T-helper 17 cell (primary cell): ENCODE measurements at regions not wholly inside any gene's neighbourhood (a gene's known extent, or its start where the extent isn't known, plus 50 kb on each side); places are given as distances from the start of the nearest gene placed in this dataset.

ENCODE experiments used
- ATAC-seq: fragments of 150-1000 bp; cut with Tn5 transposase; 2 replicates; pipeline ENCODE4 v1.10.0; 2021; ENCODE audit warnings: mild to moderate bottlenecking, moderate library complexity
- DNase-seq, 3 donors: peaks; one replicate each; pipeline versions ENCODE4 v3.0.0 to v3.0.0-alpha.2; 2020 to 2021
- H3K9me3 ChIP-seq: one replicate; pipeline ENCODE4 v1.7.0; 2013; ENCODE audit warnings: low read length, mild to moderate bottlenecking; ENCODE audit not compliant: control insufficient read depth, poor library complexity, severe bottlenecking
- H3K27ac Mint-ChIP-seq: one replicate; pipeline ENCODE4 v1.8.0; 2022; ENCODE audit warnings: mild to moderate bottlenecking, moderate library complexity, mixed read lengths
- H3K27me3 Mint-ChIP-seq: one replicate; pipeline ENCODE4 v1.8.0; 2022; ENCODE audit warnings: mixed read lengths
- H3K36me3 Mint-ChIP-seq: one replicate; pipeline ENCODE4 v1.8.0; 2022; ENCODE audit warnings: low read depth, mixed read lengths
- H3K4me1 Mint-ChIP-seq: one replicate; pipeline ENCODE4 v1.8.0; 2022; ENCODE audit warnings: mild to moderate bottlenecking, mixed read lengths
- H3K4me3 Mint-ChIP-seq: one replicate; pipeline ENCODE4 v1.8.0; 2022; ENCODE audit warnings: mild to moderate bottlenecking, moderate library complexity, mixed read lengths

DNA sequence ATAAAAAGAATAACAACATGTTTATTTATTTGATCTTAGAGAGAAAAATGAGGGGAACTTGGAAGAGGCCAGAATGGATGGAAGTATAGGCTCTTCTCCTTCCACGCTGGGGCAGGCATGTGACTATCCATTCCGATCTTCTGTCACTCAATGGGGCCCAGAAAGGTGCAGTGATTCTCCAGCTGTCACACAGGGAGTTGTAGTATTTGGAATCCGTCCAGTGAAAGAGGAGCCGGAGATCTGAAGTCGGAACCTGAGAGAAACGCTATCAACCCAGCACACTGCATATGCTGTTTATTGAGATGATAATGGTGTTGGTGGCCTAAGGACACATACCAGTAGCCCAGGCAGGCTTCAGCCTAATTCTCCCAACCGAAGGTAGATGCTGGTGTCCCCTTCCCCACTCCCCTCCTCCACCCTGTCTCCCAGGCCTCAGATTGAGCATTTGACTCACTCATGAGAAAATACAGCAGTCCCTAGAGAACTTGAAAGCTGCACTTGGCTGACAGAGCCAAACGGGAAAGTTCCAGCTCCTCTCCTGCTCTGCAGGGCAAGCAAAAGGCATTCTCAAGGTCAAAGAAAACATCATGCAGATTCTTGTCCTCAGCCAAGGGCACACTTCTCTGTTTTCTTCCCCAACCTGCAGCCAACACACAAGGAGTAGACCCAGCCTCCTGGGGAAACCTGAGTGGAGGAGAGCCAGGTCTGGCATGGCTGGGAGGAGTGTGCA, 100.4 kb downstream of the IRF2BPL start:
- Mint-ChIP-seq H3K4me3 (peak overlapping the region; percentile 82), H3K27me3 (no peaks in the 10 kb centered on the region), H3K4me1 (peaks cover 59% of the 10 kb centered on the region), H3K27ac (peak overlapping the region; percentile 91), H3K36me3 (no peaks in the 10 kb centered on the region)
- ATAC-seq = no peak
- H3K9me3 ChIP-seq = no peaks in the 10 kb centered on the region
- DNase-seq = no peak

- no peaks in the 10 kb centered on the region for H3K27me3 Mint-ChIP-seq
- ATAC-seq = peak; percentile 77
- peak overlapping the region; percentile 91 for H3K27ac Mint-ChIP-seq
- peak; percentile 40 to 75 (median 64) for DNase-seq
- peaks cover 55% of the 10 kb centered on the region for H3K4me1 Mint-ChIP-seq
- peak overlapping the region; percentile 82 for H3K4me3 Mint-ChIP-seq
- H3K9me3 ChIP-seq = no peaks in the 10 kb centered on the region
- H3K36me3 Mint-ChIP-seq = no peaks in the 10 kb centered on the region
These were observed 100.5 kb downstream of the LRRC74A start for GRCh38 chr14:76926521-76927251.

- DNase-seq = no peak
- Mint-ChIP-seq H3K4me3 (peak overlapping the region; percentile 60), H3K36me3 (no peaks in the 10 kb centered on the region), H3K27ac (peak overlapping the region; percentile 91), H3K4me1 (peaks cover 51% of the 10 kb centered on the region), H3K27me3 (no peaks in the 10 kb centered on the region)
- no peak for ATAC-seq
- no peaks in the 10 kb centered on the region for H3K9me3 ChIP-seq
These were observed 98.9 kb downstream of the LRRC74A start for GRCh38 chr14:76925097-76925441.

- H3K36me3 Mint-ChIP-seq = no peaks in the 10 kb centered on the region
- H3K27me3 Mint-ChIP-seq = no peaks in the 10 kb centered on the region
- DNase-seq = peak in 2 of 3 donors; percentile 48 to 54
- peak overlapping the region; percentile 63 for H3K4me3 Mint-ChIP-seq
- H3K9me3 ChIP-seq = no peaks in the 10 kb centered on the region
- H3K27ac Mint-ChIP-seq = peak overlapping the region; percentile 91
- peak; percentile 58 for ATAC-seq
- H3K4me1 Mint-ChIP-seq = peaks cover 47% of the 10 kb centered on the region
These were observed 98.3 kb downstream of the LRRC74A start for GRCh38 chr14:76924371-76925096.

DNA sequence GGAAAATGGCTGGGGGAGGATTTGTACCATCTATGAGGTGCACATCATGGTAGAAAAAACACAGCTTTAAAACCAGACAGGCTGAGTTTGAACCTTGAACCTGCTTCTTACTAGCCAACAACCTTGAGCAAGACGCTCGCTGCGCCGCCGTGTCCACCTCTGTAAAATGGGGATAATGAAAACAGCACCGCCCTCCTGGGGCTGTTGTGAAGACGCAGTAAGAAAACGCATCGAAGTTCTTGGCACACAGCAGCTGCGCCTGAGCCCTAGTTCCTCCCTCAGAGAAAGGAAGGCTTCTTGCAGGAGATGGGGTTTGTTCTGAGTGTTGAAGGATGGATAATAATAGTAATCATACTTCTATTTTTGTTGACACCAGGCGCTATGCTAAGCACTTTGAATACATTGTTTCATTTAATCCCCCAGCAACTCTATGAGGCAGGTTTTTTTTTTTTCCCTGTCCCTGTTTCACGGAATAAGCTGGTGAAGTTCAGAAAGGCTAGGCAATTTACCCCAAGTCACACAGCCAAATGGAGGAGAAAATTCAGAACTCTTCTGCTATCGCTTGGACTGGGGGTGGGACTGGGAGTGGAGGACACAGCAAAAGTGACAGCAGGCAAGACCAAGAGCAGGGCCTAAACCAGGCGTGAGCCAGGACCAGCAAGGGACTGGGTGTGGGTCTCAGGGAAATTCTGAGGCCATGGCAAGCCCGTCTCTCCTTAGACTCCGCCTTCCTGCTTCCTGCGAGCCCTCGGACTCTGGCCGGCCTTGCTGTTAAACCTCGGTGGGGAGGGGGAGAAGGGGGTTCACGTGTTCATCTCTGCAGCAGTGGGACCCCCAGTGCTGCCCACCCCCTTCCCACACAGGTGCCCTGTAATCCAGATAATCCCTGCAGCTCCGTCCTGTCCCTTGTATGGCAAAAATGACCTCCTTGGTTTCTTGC, 97.5 kb downstream of the LRRC74A start:
- peaks cover 45% of the 10 kb centered on the region for H3K4me1 Mint-ChIP-seq
- peak overlapping the region; percentile 91 for H3K27ac Mint-ChIP-seq
- no peak overlapping the region for H3K4me3 Mint-ChIP-seq

GRCh38 chr14:76922584-76922983, 96.4 kb downstream of the LRRC74A start:
- H3K27me3 Mint-ChIP-seq = no peaks in the 10 kb centered on the region
- no peak for ATAC-seq
- H3K27ac Mint-ChIP-seq = peak overlapping the region; percentile 91
- H3K4me1 Mint-ChIP-seq = peaks cover 38% of the 10 kb centered on the region
- no peak for DNase-seq
- no peak overlapping the region for H3K4me3 Mint-ChIP-seq
- H3K9me3 ChIP-seq = no peaks in the 10 kb centered on the region
- H3K36me3 Mint-ChIP-seq = no peaks in the 10 kb centered on the region

More for the DNA sequence above, 97.5 kb downstream of the LRRC74A start:
- no peaks in the 10 kb centered on the region for H3K36me3 Mint-ChIP-seq
- no peaks in the 10 kb centered on the region for H3K9me3 ChIP-seq
- no peaks in the 10 kb centered on the region for H3K27me3 Mint-ChIP-seq
- DNase-seq = no peak
- ATAC-seq = no peak

GRCh38 chr14:76922092-76922491, 95.9 kb downstream of the LRRC74A start:
- peaks cover 35% of the 10 kb centered on the region for H3K4me1 Mint-ChIP-seq
- H3K36me3 Mint-ChIP-seq = no peaks in the 10 kb centered on the region
- H3K4me3 Mint-ChIP-seq = no peak overlapping the region
- no peaks in the 10 kb centered on the region for H3K27me3 Mint-ChIP-seq
- ATAC-seq (no peak), DNase-seq (no peak)
- H3K9me3 ChIP-seq = no peaks in the 10 kb centered on the region
- H3K27ac Mint-ChIP-seq = peak overlapping the region; percentile 91

DNA sequence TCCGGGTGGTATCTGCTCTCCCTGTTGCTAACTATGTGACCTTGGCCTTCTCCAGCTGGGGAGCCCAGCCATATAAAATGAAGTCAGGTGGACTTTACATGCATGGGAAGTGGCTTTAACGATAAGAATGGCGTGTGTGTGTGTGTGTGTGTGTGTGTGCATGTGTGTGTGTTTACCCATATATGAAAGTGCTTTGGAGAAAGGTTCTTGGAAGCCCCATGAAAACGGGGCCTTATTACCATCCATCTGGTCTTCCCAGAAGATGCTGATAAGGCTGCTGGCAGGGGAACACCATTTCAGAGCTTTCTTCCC, 94.8 kb downstream of the LRRC74A start:
- DNase-seq (no peak), ATAC-seq (no peak)
- no peaks in the 10 kb centered on the region for H3K9me3 ChIP-seq
- Mint-ChIP-seq H3K4me1 (peaks cover 26% of the 10 kb centered on the region), H3K36me3 (no peaks in the 10 kb centered on the region), H3K4me3 (no peak overlapping the region), H3K27me3 (no peaks in the 10 kb centered on the region), H3K27ac (peak overlapping the region; percentile 91)

DNA sequence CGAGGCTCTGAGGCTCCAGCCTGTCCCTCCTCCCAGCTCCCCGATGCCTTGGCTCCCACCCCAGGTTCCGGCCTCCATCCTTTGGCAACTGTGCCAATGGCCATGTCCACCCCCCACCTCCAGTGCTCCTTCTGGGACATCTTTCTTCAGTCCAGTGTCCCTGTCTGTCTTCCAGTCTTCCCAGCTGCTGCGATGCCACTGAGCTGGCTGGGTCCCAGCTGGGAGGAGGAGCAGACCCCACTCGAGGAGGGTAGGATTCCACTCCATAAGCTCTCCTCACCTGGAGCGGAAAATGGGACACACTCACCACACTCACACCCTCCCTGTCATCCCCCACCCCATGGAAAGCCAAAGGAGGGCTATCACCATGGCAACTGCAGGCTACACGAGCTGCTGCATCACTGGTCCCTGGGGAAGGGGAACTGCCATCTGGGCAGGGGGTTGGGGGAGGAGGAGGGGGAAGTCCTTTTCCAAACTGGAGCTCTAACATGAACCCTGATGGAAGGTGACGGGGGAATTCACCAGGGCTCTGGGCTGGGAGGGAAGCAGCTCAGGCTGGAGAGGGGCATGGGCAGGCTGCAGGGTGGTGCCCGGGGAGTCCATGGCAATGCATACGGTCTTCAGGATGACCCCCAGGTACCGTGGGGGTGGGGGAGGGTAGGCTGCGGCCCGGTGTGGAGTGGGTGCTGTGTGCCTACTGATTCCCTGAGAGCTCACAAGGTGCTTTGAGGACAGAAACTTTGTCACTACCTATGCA, 94.3 kb downstream of the LRRC74A start:
- Mint-ChIP-seq H3K36me3 (no peaks in the 10 kb centered on the region), H3K27ac (peak overlapping the region; percentile 91)

GRCh38 chr14:76919431-76920330, 93.5 kb downstream of the LRRC74A start:
- no peaks in the 10 kb centered on the region for H3K36me3 Mint-ChIP-seq
- DNase-seq (peak in 1 of 3 donors; percentile 22), ATAC-seq (peak; percentile 62)
- no peaks in the 10 kb centered on the region for H3K27me3 Mint-ChIP-seq
- peak overlapping the region; percentile 21 for H3K4me3 Mint-ChIP-seq
- peak overlapping the region; percentile 91 for H3K27ac Mint-ChIP-seq
- H3K4me1 Mint-ChIP-seq = peaks cover 27% of the 10 kb centered on the region
- H3K9me3 ChIP-seq = no peaks in the 10 kb centered on the region

More for the DNA sequence above, 94.3 kb downstream of the LRRC74A start:
- peak overlapping the region; percentile 21 for H3K4me3 Mint-ChIP-seq
- DNase-seq (no peak), ATAC-seq (no peak)
- H3K9me3 ChIP-seq = no peaks in the 10 kb centered on the region
- no peaks in the 10 kb centered on the region for H3K27me3 Mint-ChIP-seq
- H3K4me1 Mint-ChIP-seq = peaks cover 26% of the 10 kb centered on the region
